MCF 10A (cell line): ENCODE measurements at regions not wholly inside any gene's neighbourhood (a gene's known extent, or its start where the extent isn't known, plus 50 kb on each side); places are given as distances from the start of the nearest gene placed in this dataset.

ENCODE experiments used
- BruUV-seq: library from RNA; stranded (reverse); fragments of 400-500 nt; replicated peaks from 2 replicates; lab custom pipeline; 2021; lab: Mats Ljungman, UMichigan
- CTCF ChIA-PET: fragments of 300-600 bp; sonication (Branson Sonifier 250); formaldehyde crosslinking; extraction: SDS; loops from one replicate; lab custom pipeline; 2021; ENCODE audit warnings: antibody characterized with exemption, inconsistent platforms; lab: Yijun Ruan, JAX
- POLR2A ChIA-PET: fragments of 300-600, 350-650 bp; sonication (Branson Sonifier 250); formaldehyde crosslinking; extraction: SDS; loops from one replicate; lab custom pipeline; 2020; ENCODE audit warnings: antibody characterized with exemption, inconsistent platforms; lab: Yijun Ruan, JAX
- DNase-seq: peaks from one replicate; pipeline ENCODE4 v3.0.0-alpha.2; 2018; ENCODE audit not compliant: unreplicated experiment
- H3K27ac Mint-ChIP-seq: one replicate; pipeline ENCODE4 v1.8.0; 2022; ENCODE audit warnings: mild to moderate bottlenecking, low read depth, mixed read lengths; ENCODE audit not compliant: unreplicated experiment
- H3K27me3 Mint-ChIP-seq: one replicate; pipeline ENCODE4 v1.8.0; 2022; ENCODE audit warnings: mixed read lengths; ENCODE audit not compliant: insufficient read depth, unreplicated experiment
- H3K36me3 Mint-ChIP-seq: one replicate; pipeline ENCODE4 v1.8.0; 2022; ENCODE audit warnings: mild to moderate bottlenecking, moderate library complexity, mixed read lengths; ENCODE audit not compliant: insufficient read depth, unreplicated experiment
- H3K4me1 Mint-ChIP-seq: one replicate; pipeline ENCODE4 v1.8.0; 2022; ENCODE audit warnings: mixed read lengths; ENCODE audit not compliant: insufficient read depth, unreplicated experiment
- H3K4me3 Mint-ChIP-seq: one replicate; pipeline ENCODE4 v1.8.0; 2022; ENCODE audit warnings: mild to moderate bottlenecking, moderate library complexity, mixed read lengths; ENCODE audit not compliant: unreplicated experiment
- H3K9me3 Mint-ChIP-seq: one replicate; pipeline ENCODE4 v1.8.0; 2022; ENCODE audit warnings: mixed read lengths; ENCODE audit not compliant: unreplicated experiment
- intact Hi-C: fragments of 100-400 bp; cut with micrococcal nuclease; formaldehyde crosslinking; loops from 2 replicates; pipeline ENCODE4 v1.14.1; 2022
- TF ChIP-seq, protein P1 (sequence below): fragments of 200-600 bp; IDR thresholded peaks from one replicate; pipeline ENCODE4 v1.8.0; 2022; ENCODE audit warnings: antibody characterized with exemption, mild to moderate bottlenecking; ENCODE audit not compliant: unreplicated experiment

DNA sequence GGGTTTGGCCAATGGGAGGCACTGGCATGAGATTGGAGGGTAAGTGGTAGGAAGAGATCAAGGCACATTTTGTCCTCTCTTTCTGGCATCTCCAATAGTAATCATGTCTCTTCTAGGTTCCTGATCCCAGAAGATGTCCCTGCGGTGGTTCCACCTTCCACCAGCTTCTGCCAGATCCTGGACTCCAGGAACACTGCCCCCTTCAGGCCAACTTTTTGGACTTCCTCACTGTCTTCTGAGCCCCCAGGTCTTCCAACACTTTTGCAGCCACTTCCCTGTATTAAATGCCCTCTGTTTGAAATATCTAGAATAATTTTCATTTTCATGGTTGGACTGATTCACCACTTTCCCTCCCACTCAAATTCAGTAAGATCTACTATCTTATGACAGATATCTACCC is 60.9 kb downstream of the BAMBI start:
- Mint-ChIP-seq H3K27ac (no peak overlapping the region), H3K4me1 (peaks cover 5% of the 10 kb centered on the region), H3K27me3 (peaks cover 34% of the 10 kb centered on the region), H3K4me3 (no peak overlapping the region), H3K36me3 (peaks cover 5% of the 10 kb centered on the region), H3K9me3 (no peaks in the 10 kb centered on the region)
- TF ChIP-seq, protein P1, sequence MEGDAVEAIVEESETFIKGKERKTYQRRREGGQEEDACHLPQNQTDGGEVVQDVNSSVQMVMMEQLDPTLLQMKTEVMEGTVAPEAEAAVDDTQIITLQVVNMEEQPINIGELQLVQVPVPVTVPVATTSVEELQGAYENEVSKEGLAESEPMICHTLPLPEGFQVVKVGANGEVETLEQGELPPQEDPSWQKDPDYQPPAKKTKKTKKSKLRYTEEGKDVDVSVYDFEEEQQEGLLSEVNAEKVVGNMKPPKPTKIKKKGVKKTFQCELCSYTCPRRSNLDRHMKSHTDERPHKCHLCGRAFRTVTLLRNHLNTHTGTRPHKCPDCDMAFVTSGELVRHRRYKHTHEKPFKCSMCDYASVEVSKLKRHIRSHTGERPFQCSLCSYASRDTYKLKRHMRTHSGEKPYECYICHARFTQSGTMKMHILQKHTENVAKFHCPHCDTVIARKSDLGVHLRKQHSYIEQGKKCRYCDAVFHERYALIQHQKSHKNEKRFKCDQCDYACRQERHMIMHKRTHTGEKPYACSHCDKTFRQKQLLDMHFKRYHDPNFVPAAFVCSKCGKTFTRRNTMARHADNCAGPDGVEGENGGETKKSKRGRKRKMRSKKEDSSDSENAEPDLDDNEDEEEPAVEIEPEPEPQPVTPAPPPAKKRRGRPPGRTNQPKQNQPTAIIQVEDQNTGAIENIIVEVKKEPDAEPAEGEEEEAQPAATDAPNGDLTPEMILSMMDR: no peak
- DNase-seq: no peak
- BruUV-seq: no TSS peak
- intact Hi-C loops: no loop called here
- ChIA-PET POLR2A (no interaction called here), CTCF (no interaction called here)

DNA sequence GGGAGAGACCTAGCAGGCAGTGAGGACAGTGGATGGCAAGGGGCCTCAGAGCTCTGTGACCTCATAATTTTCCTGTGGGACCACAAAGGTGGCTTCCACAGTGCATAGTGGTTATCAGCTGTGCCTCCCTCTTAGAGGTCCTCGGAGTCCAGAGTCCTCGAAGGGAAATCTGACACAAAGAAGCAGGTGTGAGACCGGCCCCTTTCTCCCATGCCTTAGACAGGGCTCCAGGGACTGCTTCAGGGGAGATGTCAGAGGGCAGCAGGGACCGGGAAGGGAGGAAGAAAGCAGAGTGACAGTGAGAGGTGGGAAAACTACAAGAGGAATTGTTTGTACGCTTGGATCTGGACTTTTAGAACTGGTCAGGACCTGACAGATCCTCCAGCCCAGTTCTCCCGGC is 66.3 kb downstream of the BAMBI start:
- POLR2A ChIA-PET: no interaction called here
- TF ChIP-seq, protein P1: no peak
- Mint-ChIP-seq H3K27ac (no peak overlapping the region), H3K27me3 (peaks cover 15% of the 10 kb centered on the region), H3K36me3 (no peaks in the 10 kb centered on the region), H3K4me3 (no peak overlapping the region), H3K4me1 (no peaks in the 10 kb centered on the region), H3K9me3 (peaks cover 9% of the 10 kb centered on the region)
- CTCF ChIA-PET: no interaction called here
- no TSS peak for BruUV-seq
- intact Hi-C loops: no loop called here
- no peak for DNase-seq

DNA sequence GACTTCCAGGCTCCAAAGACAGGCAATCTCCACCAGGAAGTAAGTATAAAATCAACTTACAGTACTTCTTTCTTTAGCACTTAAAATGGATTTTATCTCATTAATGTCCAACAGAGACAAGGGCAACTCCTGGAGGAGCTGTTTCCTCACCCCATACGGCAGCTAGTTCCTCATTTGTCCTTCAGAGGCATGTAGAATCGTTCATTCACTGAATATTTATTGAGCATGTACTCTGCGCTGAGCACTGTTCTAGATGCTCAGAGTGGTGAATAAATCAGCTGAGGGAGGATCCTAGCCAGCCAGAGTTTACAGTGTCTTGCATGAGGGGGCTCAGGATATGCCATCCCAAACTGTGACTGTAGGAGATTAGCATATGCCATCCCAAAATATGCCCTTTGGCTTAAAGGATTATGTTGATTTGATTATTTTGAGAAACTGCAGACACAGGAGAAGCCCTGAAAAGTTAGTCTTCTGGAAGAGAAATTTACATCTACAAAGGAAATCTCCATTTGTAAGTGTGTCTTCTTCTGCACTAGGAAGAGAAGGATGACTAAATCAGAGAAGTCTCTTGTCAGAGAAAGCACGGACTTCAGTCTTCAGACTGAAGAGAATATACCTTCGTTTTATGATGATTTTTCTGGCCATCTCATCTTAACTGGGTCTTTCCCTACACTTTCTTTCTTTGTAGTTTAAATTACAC is 66.9 kb downstream of the BAMBI start:
- no peaks in the 10 kb centered on the region for H3K36me3 Mint-ChIP-seq
- H3K27ac Mint-ChIP-seq: no peak overlapping the region
- POLR2A ChIA-PET: no interaction called here
- H3K9me3 Mint-ChIP-seq: peaks cover 10% of the 10 kb centered on the region
- CTCF ChIA-PET: no interaction called here
- DNase-seq: no peak
- peaks cover 9% of the 10 kb centered on the region for H3K27me3 Mint-ChIP-seq
- intact Hi-C loops: no loop called here
- no peak overlapping the region for H3K4me3 Mint-ChIP-seq
- no TSS peak for BruUV-seq
- TF ChIP-seq, protein P1: no peak
- H3K4me1 Mint-ChIP-seq: no peaks in the 10 kb centered on the region

DNA sequence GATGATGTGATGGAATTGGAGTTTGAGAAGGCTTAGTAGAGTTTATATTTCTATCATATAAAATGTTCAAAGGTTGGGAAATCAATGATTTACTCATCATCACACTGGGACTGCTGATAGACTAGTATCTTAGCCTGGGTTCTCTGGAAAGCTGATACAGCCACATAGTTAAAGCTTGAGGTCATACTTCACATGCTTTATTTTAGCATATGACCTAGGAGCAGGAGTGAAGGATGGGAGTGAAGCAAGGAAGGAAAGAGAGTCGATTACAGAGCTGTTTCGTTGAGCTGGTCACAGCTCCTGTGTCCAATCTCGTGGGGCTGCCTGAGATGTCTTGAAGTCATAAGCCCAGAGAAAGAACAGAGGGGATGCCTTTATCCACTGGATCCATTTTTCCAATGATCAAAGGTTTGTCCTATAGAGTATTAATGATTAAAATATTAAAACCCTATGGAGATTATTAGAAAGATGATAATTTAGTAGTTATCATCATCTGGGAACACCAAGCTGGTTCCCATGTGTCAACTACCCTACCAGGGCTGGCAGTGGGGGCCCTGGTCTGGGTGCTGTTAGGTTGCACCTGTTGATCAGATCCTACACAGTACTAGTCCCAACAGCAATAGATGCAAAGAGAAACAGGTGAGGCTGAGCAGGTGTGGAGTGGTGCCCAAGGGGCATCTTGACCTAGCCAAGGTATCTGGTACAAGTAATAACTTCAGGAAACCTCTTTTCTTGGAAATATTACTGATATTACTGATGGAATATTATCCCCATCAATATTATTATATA is 77.8 kb downstream of the BAMBI start:
- no peaks in the 10 kb centered on the region for H3K27me3 Mint-ChIP-seq
- no peaks in the 10 kb centered on the region for H3K36me3 Mint-ChIP-seq
- POLR2A ChIA-PET: interaction anchor here (0.6 kb wide), 1 partner anchor 243 kb away, joined by 3 read pairs; no protein-coding TSS in a partner anchor
- DNase-seq: no peak
- no peak overlapping the region for H3K4me3 Mint-ChIP-seq
- peaks cover 5% of the 10 kb centered on the region for H3K4me1 Mint-ChIP-seq
- TF ChIP-seq, protein P1: no peak
- BruUV-seq: no TSS peak
- peaks cover 6% of the 10 kb centered on the region for H3K9me3 Mint-ChIP-seq
- CTCF ChIA-PET: interaction anchor here (0.6 kb wide), 1 partner anchor 675 kb away, joined by 3 read pairs; no protein-coding TSS in a partner anchor
- intact Hi-C loops: no loop called here
- no peak overlapping the region for H3K27ac Mint-ChIP-seq
